ENCODE measurements at regions not wholly inside any gene's neighbourhood (a gene's known extent, or its start where the extent isn't known, plus 50 kb on each side); places are given as distances from the start of the nearest gene placed in this dataset.

GRCh38 chr4:123696687-123697086, 300.1 kb downstream of the SPRY1 start:
- no peaks in the 10 kb centered on the region for H3K4me1 ChIP-seq
- no peak for ATAC-seq
- intact Hi-C loops (cut with DNase I), result no loop called here
- H3K27ac ChIP-seq, result no peak overlapping the region
- H3K9me3 ChIP-seq, result no peaks in the 10 kb centered on the region
- no peaks in the 10 kb centered on the region for H3K36me3 ChIP-seq
- no peaks in the 10 kb centered on the region for H3K27me3 ChIP-seq (ENCODE audit: low read depth)
- H3K4me3 ChIP-seq, result no peak overlapping the region
- DNase-seq, result no peak
- no peak for TF ChIP-seq CTCF (IDR thresholded peaks at IDR 0.05)

GRCh38 chr4:123698556-123698955, 302.0 kb downstream of the SPRY1 start:
- Histone ChIP-seq H3K4me3 (no peak overlapping the region), H3K36me3 (no peaks in the 10 kb centered on the region), H3K27me3 (ENCODE audit: low read depth) (no peaks in the 10 kb centered on the region), H3K9me3 (no peaks in the 10 kb centered on the region), H3K4me1 (no peaks in the 10 kb centered on the region), H3K27ac (no peak overlapping the region)
- ATAC-seq (no peak), DNase-seq (no peak)
- no peak for TF ChIP-seq CTCF (IDR thresholded peaks at IDR 0.05)
- intact Hi-C loops (cut with DNase I), result no loop called here

- H3K4me3 ChIP-seq, result no peak overlapping the region
Observed at GRCh38 chr4:123699880-123700771, 303.5 kb downstream of the SPRY1 start.

GRCh38 chr4:123701131-123701575, 304.6 kb downstream of the SPRY1 start:
- ATAC-seq (no peak), DNase-seq (no peak)
- Histone ChIP-seq H3K27me3 (ENCODE audit: low read depth) (no peaks in the 10 kb centered on the region), H3K4me1 (no peaks in the 10 kb centered on the region), H3K9me3 (no peaks in the 10 kb centered on the region), H3K27ac (no peak overlapping the region), H3K36me3 (no peaks in the 10 kb centered on the region), H3K4me3 (no peak overlapping the region)
- intact Hi-C loops (cut with DNase I), result no loop called here
- TF ChIP-seq CTCF (IDR thresholded peaks at IDR 0.05), result no peak

More at GRCh38 chr4:123699880-123700771, 303.5 kb downstream of the SPRY1 start:
- Histone ChIP-seq H3K9me3 (no peaks in the 10 kb centered on the region), H3K27me3 (ENCODE audit: low read depth) (no peaks in the 10 kb centered on the region), H3K27ac (peak overlapping the region; percentile 47), H3K4me1 (no peaks in the 10 kb centered on the region), H3K36me3 (no peaks in the 10 kb centered on the region)
- ATAC-seq, result peak in 1 of 2 donors; percentile 51
- DNase-seq, result no peak
- TF ChIP-seq CTCF (IDR thresholded peaks at IDR 0.05), result no peak
- intact Hi-C loops (cut with DNase I), result no loop called here

DNA sequence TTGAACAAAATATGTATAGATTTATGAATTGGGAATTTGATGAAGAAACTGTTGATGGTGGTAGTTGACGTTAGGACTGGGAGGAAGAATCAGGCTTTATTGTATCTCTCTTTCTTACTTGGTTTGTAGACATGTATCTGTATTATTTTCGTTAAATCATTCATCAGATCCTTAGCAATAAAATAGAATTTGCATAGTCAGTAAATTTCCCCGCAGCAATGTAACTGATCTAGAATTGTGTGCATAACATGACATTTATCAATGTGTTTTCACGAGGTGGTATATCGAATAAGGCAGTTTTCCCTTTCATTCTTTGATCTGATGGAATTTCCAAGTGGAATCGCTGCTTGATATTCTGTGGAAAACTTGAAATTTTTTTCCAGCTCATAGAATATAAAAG, 308.8 kb downstream of the SPRY1 start:
- no peak for TF ChIP-seq CTCF (IDR thresholded peaks at IDR 0.05)
- ATAC-seq (no peak), DNase-seq (no peak)
- Histone ChIP-seq H3K4me3 (no peak overlapping the region), H3K4me1 (no peaks in the 10 kb centered on the region), H3K27ac (no peak overlapping the region), H3K36me3 (no peaks in the 10 kb centered on the region), H3K27me3 (ENCODE audit: low read depth) (no peaks in the 10 kb centered on the region), H3K9me3 (peaks cover 6% of the 10 kb centered on the region)
- intact Hi-C loops (cut with DNase I), result no loop called here

Measured in lower lobe of right lung (tissue), 2 donors.